ENCODE measurements at regions not wholly inside any gene's neighbourhood (a gene's known extent, or its start where the extent isn't known, plus 50 kb on each side); places are given as distances from the start of the nearest gene placed in this dataset.

DNA sequence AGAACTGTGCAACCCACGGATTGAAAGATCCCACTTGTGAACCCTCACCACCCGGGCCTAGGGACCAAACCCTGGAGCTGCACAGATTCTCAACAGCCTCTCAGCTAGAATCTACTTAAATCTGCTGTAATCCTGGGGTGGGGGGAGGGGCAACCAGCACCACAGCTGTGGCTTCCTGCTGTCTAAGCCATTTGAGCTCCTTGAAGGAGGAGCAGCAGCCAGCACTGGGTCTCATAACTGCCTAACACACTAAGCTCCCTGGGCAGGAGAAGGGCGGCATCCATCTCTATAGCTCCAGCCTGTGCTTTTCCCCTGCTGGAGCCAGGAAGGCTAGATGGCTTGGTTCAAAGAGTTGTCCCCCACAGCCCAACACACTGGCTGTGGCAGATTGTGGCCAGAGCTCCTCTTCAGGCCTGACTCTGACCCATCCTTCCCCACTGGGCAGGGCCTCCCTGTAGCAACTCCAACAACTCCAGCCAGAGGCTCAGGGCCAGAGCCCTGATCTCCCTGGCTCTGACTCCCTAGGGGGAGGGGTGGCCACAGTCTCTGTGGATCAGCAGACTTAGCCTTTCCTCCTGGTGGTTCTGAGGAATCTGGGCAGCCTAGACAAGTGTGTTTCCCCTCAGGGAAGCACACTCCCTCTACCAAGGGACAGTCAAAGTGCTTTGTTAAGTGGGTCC, 72.0 kb upstream of the C9orf72 start:
- TF ChIP-seq EP300 (IDR thresholded peaks at IDR 0.05) (no peak), POLR2A (IDR thresholded peaks at IDR 0.05) (no peak)
- TF ChIP-seq, protein P1, sequence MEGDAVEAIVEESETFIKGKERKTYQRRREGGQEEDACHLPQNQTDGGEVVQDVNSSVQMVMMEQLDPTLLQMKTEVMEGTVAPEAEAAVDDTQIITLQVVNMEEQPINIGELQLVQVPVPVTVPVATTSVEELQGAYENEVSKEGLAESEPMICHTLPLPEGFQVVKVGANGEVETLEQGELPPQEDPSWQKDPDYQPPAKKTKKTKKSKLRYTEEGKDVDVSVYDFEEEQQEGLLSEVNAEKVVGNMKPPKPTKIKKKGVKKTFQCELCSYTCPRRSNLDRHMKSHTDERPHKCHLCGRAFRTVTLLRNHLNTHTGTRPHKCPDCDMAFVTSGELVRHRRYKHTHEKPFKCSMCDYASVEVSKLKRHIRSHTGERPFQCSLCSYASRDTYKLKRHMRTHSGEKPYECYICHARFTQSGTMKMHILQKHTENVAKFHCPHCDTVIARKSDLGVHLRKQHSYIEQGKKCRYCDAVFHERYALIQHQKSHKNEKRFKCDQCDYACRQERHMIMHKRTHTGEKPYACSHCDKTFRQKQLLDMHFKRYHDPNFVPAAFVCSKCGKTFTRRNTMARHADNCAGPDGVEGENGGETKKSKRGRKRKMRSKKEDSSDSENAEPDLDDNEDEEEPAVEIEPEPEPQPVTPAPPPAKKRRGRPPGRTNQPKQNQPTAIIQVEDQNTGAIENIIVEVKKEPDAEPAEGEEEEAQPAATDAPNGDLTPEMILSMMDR (IDR thresholded peaks at IDR 0.05): no peak
- Histone ChIP-seq H3K4me1 (ENCODE audit: insufficient read depth) (no peaks in the 10 kb centered on the region), H3K27ac (no peak overlapping the region), H3K36me3 (no peaks in the 10 kb centered on the region), H3K27me3 (no peaks in the 10 kb centered on the region), H3K4me3 (no peak overlapping the region), H3K9me3 (no peaks in the 10 kb centered on the region)
- 68 to 88% (median 74%) methylated on average over 3 of the region's 3 CpGs for WGBS, 3 donors
- intact Hi-C loops (cut with DNase I): no loop called here
- DNase-seq: no peak

GRCh38 chr9:27653246-27653645, 80.0 kb upstream of the C9orf72 start:
- Histone ChIP-seq H3K4me1 (ENCODE audit: insufficient read depth) (no peaks in the 10 kb centered on the region), H3K27me3 (no peaks in the 10 kb centered on the region), H3K36me3 (no peaks in the 10 kb centered on the region), H3K27ac (no peak overlapping the region), H3K9me3 (no peaks in the 10 kb centered on the region), H3K4me3 (no peak overlapping the region)
- TF ChIP-seq, protein P1 (IDR thresholded peaks at IDR 0.05): no peak
- no peak for TF ChIP-seq EP300 (IDR thresholded peaks at IDR 0.05)
- no peak for TF ChIP-seq POLR2A (IDR thresholded peaks at IDR 0.05)
- 71 to 90% (median 82%) methylated on average over 1 of the region's 1 CpG for WGBS, 3 donors
- intact Hi-C loops (cut with DNase I): no loop called here
- DNase-seq: no peak

DNA sequence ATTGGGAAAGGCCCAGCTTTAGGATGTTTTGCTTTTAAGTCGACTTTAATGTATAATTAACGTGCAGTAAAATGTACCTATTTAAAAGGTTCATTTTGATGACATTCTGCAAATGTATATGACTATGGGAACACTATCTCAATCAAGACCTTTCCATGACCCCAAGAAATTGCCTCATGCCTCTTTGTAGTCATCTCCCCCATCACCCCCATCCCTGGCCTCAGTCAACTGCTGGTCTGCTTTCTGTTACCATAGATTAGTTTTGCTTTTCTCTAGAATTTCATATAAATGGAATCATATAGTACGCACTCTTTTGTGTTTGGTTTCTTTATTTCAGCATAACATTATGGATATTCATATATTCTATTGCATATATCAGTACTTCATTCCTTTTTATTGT, 80.7 kb upstream of the C9orf72 start:
- H3K4me3 ChIP-seq: no peak overlapping the region
- WGBS, 3 donors: 81 to 95% (median 93%) methylated on average over 3 of the region's 3 CpGs
- intact Hi-C loops (cut with DNase I): no loop called here
- H3K27ac ChIP-seq: no peak overlapping the region
- H3K4me1 ChIP-seq (ENCODE audit: insufficient read depth): no peaks in the 10 kb centered on the region
- no peaks in the 10 kb centered on the region for H3K36me3 ChIP-seq
- DNase-seq: no peak
- TF ChIP-seq POLR2A (IDR thresholded peaks at IDR 0.05) (no peak), EP300 (IDR thresholded peaks at IDR 0.05) (no peak)
- TF ChIP-seq, protein P1 (IDR thresholded peaks at IDR 0.05): no peak
- no peaks in the 10 kb centered on the region for H3K27me3 ChIP-seq
- no peaks in the 10 kb centered on the region for H3K9me3 ChIP-seq

- Histone ChIP-seq H3K36me3 (no peaks in the 10 kb centered on the region), H3K4me1 (ENCODE audit: insufficient read depth) (no peaks in the 10 kb centered on the region), H3K9me3 (no peaks in the 10 kb centered on the region), H3K4me3 (no peak overlapping the region), H3K27me3 (no peaks in the 10 kb centered on the region), H3K27ac (no peak overlapping the region)
- DNase-seq: no peak
- intact Hi-C loops (cut with DNase I): no loop called here
- 83 to 87% (median 83%) methylated on average over 17 of the region's 17 CpGs for WGBS, 3 donors
- TF ChIP-seq, protein P1 (IDR thresholded peaks at IDR 0.05): no peak
- no peak for TF ChIP-seq POLR2A (IDR thresholded peaks at IDR 0.05)
- TF ChIP-seq EP300 (IDR thresholded peaks at IDR 0.05): no peak
These were observed 81.5 kb upstream of the C9orf72 start for GRCh38 chr9:27654629-27655285.

Data from ovary (tissue), 7 donors.